ENCODE measurements at regions not wholly inside any gene's neighbourhood (a gene's known extent, or its start where the extent isn't known, plus 50 kb on each side); places are given as distances from the start of the nearest gene placed in this dataset.

GRCh38 chr5:53265043-53265442, 155.5 kb upstream of the MOCS2 start:
- TF ChIP-seq CTCF (IDR thresholded peaks at IDR 0.05) (no peak), ZFX (IDR thresholded peaks at IDR 0.05; ENCODE audit: borderline replicate concordance) (no peak)
